Panc1 (cell line): ENCODE measurements at regions not wholly inside any gene's neighbourhood (a gene's known extent, or its start where the extent isn't known, plus 50 kb on each side); places are given as distances from the start of the nearest gene placed in this dataset.

Experiments used
- CTCF ChIP-seq: fragments of 450-650 bp; IDR thresholded peaks from 2 replicates; pipeline ENCODE4 v1.5.1; 2017; ENCODE audit warnings: mild to moderate bottlenecking
- POLR2AphosphoS5 ChIP-seq: IDR thresholded peaks from 2 replicates; pipeline ENCODE4 v1.6.1; 2012; ENCODE audit warnings: mild to moderate bottlenecking, low read depth, low read length, moderate library complexity
- REST ChIP-seq, 2 experiments: IDR thresholded peaks; 2 replicates each; pipeline ENCODE4 v1.6.1; 2011 to 2012; ENCODE audit warnings: low read depth in 2 of 2, control low read depth in 1 of 2, low read length in 1 of 2, mild to moderate bottlenecking in 1 of 2, moderate library complexity in 1 of 2; ENCODE audit not compliant: insufficient read depth in 1 of 2
- TCF7L2 ChIP-seq: IDR thresholded peaks from 2 replicates; pipeline ENCODE4 v1.6.1; 2011; ENCODE audit warnings: mild to moderate bottlenecking, low read depth, low read length, inconsistent platforms

GRCh38 chr7:19235680-19236079, 90.5 kb upstream of the FERD3L start:
- TF ChIP-seq CTCF = no peak
- no peak for TF ChIP-seq REST (IDR thresholded peaks at IDR 0.05; ENCODE audit: insufficient read depth in 1 of 2, low read depth in 2 of 2, low read length in 1 of 2)
- no peak for TF ChIP-seq TCF7L2
- no peak for TF ChIP-seq POLR2AphosphoS5
